ENCODE measurements at regions not wholly inside any gene's neighbourhood (a gene's known extent, or its start where the extent isn't known, plus 50 kb on each side); places are given as distances from the start of the nearest gene placed in this dataset.

DNA sequence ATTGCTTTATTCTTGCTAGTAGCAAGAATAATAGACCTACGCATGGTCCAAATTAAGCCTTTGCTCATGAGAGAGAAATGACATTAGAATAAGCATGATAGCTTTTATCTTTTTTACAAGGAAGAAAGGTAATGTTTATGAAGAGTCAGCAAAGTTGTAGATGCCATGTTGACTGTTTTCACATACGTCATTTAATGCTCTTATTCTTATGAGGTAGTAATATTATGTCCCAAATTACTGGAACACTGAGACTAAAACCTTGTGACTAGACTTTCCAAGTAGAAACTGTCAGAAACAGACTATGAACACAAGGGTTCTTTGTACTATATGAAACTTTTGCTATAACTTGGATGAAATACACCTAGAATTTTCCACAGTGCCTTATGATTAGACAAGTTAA lies 552.8 kb upstream of the SLC8A1 start:
- Histone ChIP-seq H3K4me1 (ENCODE audit: control insufficient read depth, insufficient read depth, low read length) (no peaks in the 10 kb centered on the region), H3K9ac (ENCODE audit: control insufficient read depth, insufficient read depth, low read length) (no peak overlapping the region), H3K27ac (ENCODE audit: control insufficient read depth, insufficient read depth) (no peak overlapping the region), H3K4me3 (no peak overlapping the region), H3K4me2 (ENCODE audit: control insufficient read depth, insufficient read depth) (no peak overlapping the region), H3K79me2 (ENCODE audit: control insufficient read depth, insufficient read depth, low read length) (no peaks in the 10 kb centered on the region), H4K20me1 (ENCODE audit: control insufficient read depth, insufficient read depth) (no peaks in the 10 kb centered on the region), H2AFZ (ENCODE audit: control insufficient read depth, low read depth, low read length) (no peak overlapping the region), H3K9me3 (replicated peaks; ENCODE audit: control insufficient read depth, insufficient read depth, low read length) (no peaks in the 10 kb centered on the region), H3K36me3 (ENCODE audit: control insufficient read depth in 2 of 2, insufficient read depth in 2 of 2, low read length in 1 of 2) (no peaks in the 10 kb centered on the region), H3K27me3 (replicated peaks in 1 of 2; ENCODE audit: control insufficient read depth in 2 of 2, insufficient read depth in 2 of 2, low read length in 1 of 2) (no peaks in the 10 kb centered on the region)
- BruUV-seq (replicated peaks): no TSS peak
- intact Hi-C loops (cut with micrococcal nuclease; ENCODE audit: unreplicated experiment) (no loop called here), in situ Hi-C loops (cut with MboI) (no loop called here)
- ChIA-PET SMC1A (ENCODE audit: uncharacterized antibody, unreplicated experiment) (interaction anchor here (0.6 to 0.8 kb wide), 2 partner anchors 28 to 188 kb away, joined by 3 to 4 read pairs; no protein-coding TSS in a partner anchor), RAD21 (ENCODE audit: unreplicated experiment) (no interaction called here), POLR2A (no interaction called here), CTCF (no interaction called here)
- no peak for FAIRE-seq
- ATAC-seq: no peak
- DNase-seq (ENCODE audit: low read depth, low spot score): no peak
- WGBS (ENCODE audit: insufficient coverage, insufficient replicate concordance, low lambda C conversion rate, missing lambda C conversion rate): 52% methylated on average over 2 of the region's 2 CpGs
- TF ChIP-seq NRF1 (conservative IDR thresholded peaks at IDR 0.05; ENCODE audit: low read depth, low read length) (no peak), HDGF (IDR thresholded peaks at IDR 0.05) (no peak), CHD4 (IDR thresholded peaks at IDR 0.05) (no peak), ESRRA (IDR thresholded peaks at IDR 0.05; ENCODE audit: low read length) (no peak), BMI1 (IDR thresholded peaks at IDR 0.05; ENCODE audit: borderline replicate concordance) (no peak), EED (IDR thresholded peaks at IDR 0.05; ENCODE audit: low read depth) (no peak)
- TF ChIP-seq, protein P1, sequence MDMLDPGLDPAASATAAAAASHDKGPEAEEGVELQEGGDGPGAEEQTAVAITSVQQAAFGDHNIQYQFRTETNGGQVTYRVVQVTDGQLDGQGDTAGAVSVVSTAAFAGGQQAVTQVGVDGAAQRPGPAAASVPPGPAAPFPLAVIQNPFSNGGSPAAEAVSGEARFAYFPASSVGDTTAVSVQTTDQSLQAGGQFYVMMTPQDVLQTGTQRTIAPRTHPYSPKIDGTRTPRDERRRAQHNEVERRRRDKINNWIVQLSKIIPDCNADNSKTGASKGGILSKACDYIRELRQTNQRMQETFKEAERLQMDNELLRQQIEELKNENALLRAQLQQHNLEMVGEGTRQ (IDR thresholded peaks at IDR 0.05; ENCODE audit: borderline replicate concordance, low read depth, low read length): no peak
- TF ChIP-seq, protein P2, sequence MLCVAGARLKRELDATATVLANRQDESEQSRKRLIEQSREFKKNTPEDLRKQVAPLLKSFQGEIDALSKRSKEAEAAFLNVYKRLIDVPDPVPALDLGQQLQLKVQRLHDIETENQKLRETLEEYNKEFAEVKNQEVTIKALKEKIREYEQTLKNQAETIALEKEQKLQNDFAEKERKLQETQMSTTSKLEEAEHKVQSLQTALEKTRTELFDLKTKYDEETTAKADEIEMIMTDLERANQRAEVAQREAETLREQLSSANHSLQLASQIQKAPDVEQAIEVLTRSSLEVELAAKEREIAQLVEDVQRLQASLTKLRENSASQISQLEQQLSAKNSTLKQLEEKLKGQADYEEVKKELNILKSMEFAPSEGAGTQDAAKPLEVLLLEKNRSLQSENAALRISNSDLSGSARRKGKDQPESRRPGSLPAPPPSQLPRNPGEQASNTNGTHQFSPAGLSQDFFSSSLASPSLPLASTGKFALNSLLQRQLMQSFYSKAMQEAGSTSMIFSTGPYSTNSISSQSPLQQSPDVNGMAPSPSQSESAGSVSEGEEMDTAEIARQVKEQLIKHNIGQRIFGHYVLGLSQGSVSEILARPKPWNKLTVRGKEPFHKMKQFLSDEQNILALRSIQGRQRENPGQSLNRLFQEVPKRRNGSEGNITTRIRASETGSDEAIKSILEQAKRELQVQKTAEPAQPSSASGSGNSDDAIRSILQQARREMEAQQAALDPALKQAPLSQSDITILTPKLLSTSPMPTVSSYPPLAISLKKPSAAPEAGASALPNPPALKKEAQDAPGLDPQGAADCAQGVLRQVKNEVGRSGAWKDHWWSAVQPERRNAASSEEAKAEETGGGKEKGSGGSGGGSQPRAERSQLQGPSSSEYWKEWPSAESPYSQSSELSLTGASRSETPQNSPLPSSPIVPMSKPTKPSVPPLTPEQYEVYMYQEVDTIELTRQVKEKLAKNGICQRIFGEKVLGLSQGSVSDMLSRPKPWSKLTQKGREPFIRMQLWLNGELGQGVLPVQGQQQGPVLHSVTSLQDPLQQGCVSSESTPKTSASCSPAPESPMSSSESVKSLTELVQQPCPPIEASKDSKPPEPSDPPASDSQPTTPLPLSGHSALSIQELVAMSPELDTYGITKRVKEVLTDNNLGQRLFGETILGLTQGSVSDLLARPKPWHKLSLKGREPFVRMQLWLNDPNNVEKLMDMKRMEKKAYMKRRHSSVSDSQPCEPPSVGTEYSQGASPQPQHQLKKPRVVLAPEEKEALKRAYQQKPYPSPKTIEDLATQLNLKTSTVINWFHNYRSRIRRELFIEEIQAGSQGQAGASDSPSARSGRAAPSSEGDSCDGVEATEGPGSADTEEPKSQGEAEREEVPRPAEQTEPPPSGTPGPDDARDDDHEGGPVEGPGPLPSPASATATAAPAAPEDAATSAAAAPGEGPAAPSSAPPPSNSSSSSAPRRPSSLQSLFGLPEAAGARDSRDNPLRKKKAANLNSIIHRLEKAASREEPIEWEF (IDR thresholded peaks at IDR 0.05; ENCODE audit: insufficient replicate concordance, low read depth, low read length): no peak

Data from GM12878 (cell line).